ENCODE measurements at regions not wholly inside any gene's neighbourhood (a gene's known extent, or its start where the extent isn't known, plus 50 kb on each side); places are given as distances from the start of the nearest gene placed in this dataset.
"Not testable (repeated sequence)": the region's sequence is repeated elsewhere in the genome, so short reads cannot be mapped to it uniquely, and the experiment has no call there.

- no peak overlapping the region for H3K4me3 ChIP-seq (ENCODE audit: low read length)
Observed at GRCh38 chr7:67636348-67637022, 639.9 kb downstream of the TYW1 start.

GRCh38 chr7:67637023-67637358, 640.4 kb downstream of the TYW1 start:
- no peak overlapping the region for H3K4me2 ChIP-seq (ENCODE audit: low read length)
- H3K4me3 ChIP-seq (ENCODE audit: low read length) = no peak overlapping the region
- no peaks in the 10 kb centered on the region for H3K4me1 ChIP-seq (ENCODE audit: control insufficient read depth, insufficient read depth, low read length)
- no peaks in the 10 kb centered on the region for H3K36me3 ChIP-seq (ENCODE audit: insufficient read depth, low read length)
- H3K9me3 ChIP-seq (replicated peaks; ENCODE audit: low read length) = no peaks in the 10 kb centered on the region
- H3K9ac ChIP-seq (ENCODE audit: low read depth, low read length) = no peak overlapping the region
- no peaks in the 10 kb centered on the region for H3K27me3 ChIP-seq (ENCODE audit: control insufficient read depth, insufficient read depth, low read length)

More at GRCh38 chr7:67636348-67637022, 639.9 kb downstream of the TYW1 start:
- Histone ChIP-seq H3K4me1 (ENCODE audit: control insufficient read depth, insufficient read depth, low read length) (no peaks in the 10 kb centered on the region), H3K9me3 (replicated peaks; ENCODE audit: low read length) (no peaks in the 10 kb centered on the region), H3K27me3 (ENCODE audit: control insufficient read depth, insufficient read depth, low read length) (no peaks in the 10 kb centered on the region), H3K4me2 (ENCODE audit: low read length) (no peak overlapping the region), H3K36me3 (ENCODE audit: insufficient read depth, low read length) (no peaks in the 10 kb centered on the region), H3K9ac (ENCODE audit: low read depth, low read length) (no peak overlapping the region)

- not testable (repeated sequence) for H3K4me1 ChIP-seq (ENCODE audit: control insufficient read depth, insufficient read depth, low read length); H3K4me3 ChIP-seq (ENCODE audit: low read length); H3K9ac ChIP-seq (ENCODE audit: low read depth, low read length); H3K9me3 ChIP-seq (replicated peaks; ENCODE audit: low read length); H3K27me3 ChIP-seq (ENCODE audit: control insufficient read depth, insufficient read depth, low read length); H3K36me3 ChIP-seq (ENCODE audit: insufficient read depth, low read length); H3K4me2 ChIP-seq (ENCODE audit: low read length)
Observed at GRCh38 chr7:67642542-67642941, 645.9 kb downstream of the TYW1 start.

- Histone ChIP-seq H3K27me3 (ENCODE audit: control insufficient read depth, insufficient read depth, low read length) (no peaks in the 10 kb centered on the region), H3K9ac (ENCODE audit: low read depth, low read length) (no peak overlapping the region), H3K4me1 (ENCODE audit: control insufficient read depth, insufficient read depth, low read length) (no peaks in the 10 kb centered on the region), H3K4me2 (ENCODE audit: low read length) (no peak overlapping the region), H3K36me3 (ENCODE audit: insufficient read depth, low read length) (no peaks in the 10 kb centered on the region), H3K4me3 (ENCODE audit: low read length) (no peak overlapping the region), H3K9me3 (replicated peaks; ENCODE audit: low read length) (peaks cover 6% of the 10 kb centered on the region)
Observed at GRCh38 chr7:67644151-67644550, 647.5 kb downstream of the TYW1 start.

- no peak overlapping the region for H3K4me2 ChIP-seq (ENCODE audit: low read length)
- peaks cover 9% of the 10 kb centered on the region for H3K9me3 ChIP-seq (replicated peaks; ENCODE audit: low read length)
- no peak overlapping the region for H3K9ac ChIP-seq (ENCODE audit: low read depth, low read length)
- no peak overlapping the region for H3K4me3 ChIP-seq (ENCODE audit: low read length)
- H3K4me1 ChIP-seq (ENCODE audit: control insufficient read depth, insufficient read depth, low read length) = no peaks in the 10 kb centered on the region
- H3K27me3 ChIP-seq (ENCODE audit: control insufficient read depth, insufficient read depth, low read length) = no peaks in the 10 kb centered on the region
- no peaks in the 10 kb centered on the region for H3K36me3 ChIP-seq (ENCODE audit: insufficient read depth, low read length)
Observed at GRCh38 chr7:67652937-67653336, 656.3 kb downstream of the TYW1 start.

GRCh38 chr7:67653856-67654454, 657.3 kb downstream of the TYW1 start:
- no peaks in the 10 kb centered on the region for H3K4me1 ChIP-seq (ENCODE audit: control insufficient read depth, insufficient read depth, low read length)
- no peak overlapping the region for H3K4me3 ChIP-seq (ENCODE audit: low read length)
- H3K4me2 ChIP-seq (ENCODE audit: low read length) = no peak overlapping the region
- no peak overlapping the region for H3K9ac ChIP-seq (ENCODE audit: low read depth, low read length)
- H3K27me3 ChIP-seq (ENCODE audit: control insufficient read depth, insufficient read depth, low read length) = no peaks in the 10 kb centered on the region
- no peaks in the 10 kb centered on the region for H3K36me3 ChIP-seq (ENCODE audit: insufficient read depth, low read length)
- H3K9me3 ChIP-seq (replicated peaks; ENCODE audit: low read length) = peaks cover 9% of the 10 kb centered on the region

- Histone ChIP-seq H3K36me3 (ENCODE audit: insufficient read depth, low read length) (no peaks in the 10 kb centered on the region), H3K4me1 (ENCODE audit: control insufficient read depth, insufficient read depth, low read length) (no peaks in the 10 kb centered on the region)
Observed at GRCh38 chr7:67654642-67655041, 658.0 kb downstream of the TYW1 start.

GRCh38 chr7:67655168-67655567, 658.5 kb downstream of the TYW1 start:
- Histone ChIP-seq H3K9ac (ENCODE audit: low read depth, low read length) (no peak overlapping the region), H3K4me1 (ENCODE audit: control insufficient read depth, insufficient read depth, low read length) (no peaks in the 10 kb centered on the region), H3K36me3 (ENCODE audit: insufficient read depth, low read length) (no peaks in the 10 kb centered on the region), H3K27me3 (ENCODE audit: control insufficient read depth, insufficient read depth, low read length) (no peaks in the 10 kb centered on the region), H3K4me2 (ENCODE audit: low read length) (no peak overlapping the region), H3K9me3 (replicated peaks; ENCODE audit: low read length) (peaks cover 6% of the 10 kb centered on the region), H3K4me3 (ENCODE audit: low read length) (no peak overlapping the region)

More at GRCh38 chr7:67654642-67655041, 658.0 kb downstream of the TYW1 start:
- Histone ChIP-seq H3K4me2 (ENCODE audit: low read length) (no peak overlapping the region), H3K4me3 (ENCODE audit: low read length) (no peak overlapping the region), H3K9me3 (replicated peaks; ENCODE audit: low read length) (peaks cover 9% of the 10 kb centered on the region), H3K27me3 (ENCODE audit: control insufficient read depth, insufficient read depth, low read length) (no peaks in the 10 kb centered on the region), H3K9ac (ENCODE audit: low read depth, low read length) (no peak overlapping the region)

- Histone ChIP-seq H3K4me2 (ENCODE audit: low read length) (no peak overlapping the region), H3K4me3 (ENCODE audit: low read length) (no peak overlapping the region), H3K9me3 (replicated peaks; ENCODE audit: low read length) (peaks cover 4% of the 10 kb centered on the region), H3K27me3 (ENCODE audit: control insufficient read depth, insufficient read depth, low read length) (no peaks in the 10 kb centered on the region), H3K36me3 (ENCODE audit: insufficient read depth, low read length) (no peaks in the 10 kb centered on the region), H3K4me1 (ENCODE audit: control insufficient read depth, insufficient read depth, low read length) (no peaks in the 10 kb centered on the region), H3K9ac (ENCODE audit: low read depth, low read length) (no peak overlapping the region)
Observed at GRCh38 chr7:67659091-67659490, 662.5 kb downstream of the TYW1 start.

- H3K4me3 ChIP-seq (ENCODE audit: low read length) = no peak overlapping the region
Observed at GRCh38 chr7:67662804-67663203, 666.2 kb downstream of the TYW1 start.

GRCh38 chr7:67663644-67664043, 667.0 kb downstream of the TYW1 start:
- Histone ChIP-seq H3K27me3 (ENCODE audit: control insufficient read depth, insufficient read depth, low read length) (no peaks in the 10 kb centered on the region), H3K9me3 (replicated peaks; ENCODE audit: low read length) (no peaks in the 10 kb centered on the region), H3K4me1 (ENCODE audit: control insufficient read depth, insufficient read depth, low read length) (no peaks in the 10 kb centered on the region), H3K4me3 (ENCODE audit: low read length) (no peak overlapping the region), H3K9ac (ENCODE audit: low read depth, low read length) (no peak overlapping the region), H3K4me2 (ENCODE audit: low read length) (no peak overlapping the region), H3K36me3 (ENCODE audit: insufficient read depth, low read length) (no peaks in the 10 kb centered on the region)

More at GRCh38 chr7:67662804-67663203, 666.2 kb downstream of the TYW1 start:
- H3K27me3 ChIP-seq (ENCODE audit: control insufficient read depth, insufficient read depth, low read length) = no peaks in the 10 kb centered on the region
- no peak overlapping the region for H3K9ac ChIP-seq (ENCODE audit: low read depth, low read length)
- no peaks in the 10 kb centered on the region for H3K4me1 ChIP-seq (ENCODE audit: control insufficient read depth, insufficient read depth, low read length)
- H3K4me2 ChIP-seq (ENCODE audit: low read length) = no peak overlapping the region
- no peaks in the 10 kb centered on the region for H3K9me3 ChIP-seq (replicated peaks; ENCODE audit: low read length)
- H3K36me3 ChIP-seq (ENCODE audit: insufficient read depth, low read length) = no peaks in the 10 kb centered on the region

- H3K4me2 ChIP-seq (ENCODE audit: low read length); H3K9me3 ChIP-seq (replicated peaks; ENCODE audit: low read length); H3K4me1 ChIP-seq (ENCODE audit: control insufficient read depth, insufficient read depth, low read length); H3K27me3 ChIP-seq (ENCODE audit: control insufficient read depth, insufficient read depth, low read length); H3K4me3 ChIP-seq (ENCODE audit: low read length); H3K36me3 ChIP-seq (ENCODE audit: insufficient read depth, low read length); H3K9ac ChIP-seq (ENCODE audit: low read depth, low read length): not testable (repeated sequence)
Observed at GRCh38 chr7:67666359-67666758, 669.7 kb downstream of the TYW1 start.

Measured in skeletal muscle satellite cell (primary cell).